Liver (tissue), 3 donors: ENCODE measurements at regions not wholly inside any gene's neighbourhood (a gene's known extent, or its start where the extent isn't known, plus 50 kb on each side); places are given as distances from the start of the nearest gene placed in this dataset.
"Not testable (repeated sequence)": the region's sequence is repeated elsewhere in the genome, so short reads cannot be mapped to it uniquely, and the experiment has no call there.

Source experiments
- EGR1 ChIP-seq, 2 donors: IDR thresholded peaks; 2 replicates each; pipeline ENCODE4 v1.6.1; 2016 to 2018; ENCODE audit warnings: antibody characterized with exemption in 2 of 2, low read depth in 2 of 2
- HNF4A ChIP-seq, 2 donors: conservative IDR thresholded peaks; 2 replicates each; pipeline ENCODE4 v1.6.1; 2016; ENCODE audit warnings: antibody characterized with exemption in 2 of 2, mild to moderate bottlenecking in 2 of 2
- RXRA ChIP-seq, 2 donors: IDR thresholded peaks; 2 replicates each; pipeline ENCODE4 v1.6.1; 2017 to 2018; ENCODE audit warnings: antibody characterized with exemption in 2 of 2, mild to moderate bottlenecking in 1 of 2
- SP1 ChIP-seq: IDR thresholded peaks from 2 replicates; pipeline ENCODE4 v1.6.1; 2018; ENCODE audit warnings: antibody characterized with exemption, mild to moderate bottlenecking
- TAF1 ChIP-seq: conservative IDR thresholded peaks from 2 replicates; pipeline ENCODE4 v1.6.1; 2016; ENCODE audit warnings: antibody characterized with exemption, mild to moderate bottlenecking
- YY1 ChIP-seq: IDR thresholded peaks from 2 replicates; pipeline ENCODE4 v1.6.1; 2016; ENCODE audit warnings: antibody characterized with exemption, mild to moderate bottlenecking
- TF ChIP-seq, protein P1 (sequence below): fragments of 150-350 bp; IDR thresholded peaks from 2 replicates; pipeline ENCODE4 v1.5.1; 2017; ENCODE audit warnings: improper control_type of control experiment, low read depth, low read length; ENCODE audit not compliant: missing input control
- TF ChIP-seq, protein P2 (sequence below): IDR thresholded peaks from 2 replicates; pipeline ENCODE4 v1.6.1; 2016; ENCODE audit warnings: antibody characterized with exemption, mild to moderate bottlenecking
- TF ChIP-seq, protein P3 (sequence below): IDR thresholded peaks from 2 replicates; pipeline ENCODE4 v1.6.1; 2016; ENCODE audit warnings: antibody characterized with exemption
- donor health status: healthy.
- donor health status: healthy.

DNA sequence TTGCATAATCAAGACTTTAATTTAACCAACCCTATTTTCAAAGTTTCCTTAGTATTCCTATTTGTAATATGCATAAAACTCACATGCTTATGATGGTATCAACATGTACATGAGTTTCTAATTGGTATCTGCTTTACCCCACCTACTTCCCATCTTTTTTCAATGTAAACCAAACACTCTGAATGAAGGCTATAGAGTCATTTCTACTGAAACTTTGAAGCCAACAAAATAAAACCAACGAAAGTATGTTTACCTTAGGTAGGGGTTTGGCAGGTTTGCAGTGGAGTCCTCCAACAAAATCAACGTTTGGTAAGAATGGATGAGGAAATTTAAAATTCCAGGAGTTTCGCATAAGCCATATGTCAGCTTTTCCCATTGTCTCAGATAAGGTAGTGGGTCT, 66.4 kb upstream of the UGT2A3 start:
- not testable (repeated sequence) for TF ChIP-seq EGR1 (IDR thresholded peaks at IDR 0.05; ENCODE audit: low read depth in 2 of 2); TAF1; SP1
- TF ChIP-seq, protein P1, sequence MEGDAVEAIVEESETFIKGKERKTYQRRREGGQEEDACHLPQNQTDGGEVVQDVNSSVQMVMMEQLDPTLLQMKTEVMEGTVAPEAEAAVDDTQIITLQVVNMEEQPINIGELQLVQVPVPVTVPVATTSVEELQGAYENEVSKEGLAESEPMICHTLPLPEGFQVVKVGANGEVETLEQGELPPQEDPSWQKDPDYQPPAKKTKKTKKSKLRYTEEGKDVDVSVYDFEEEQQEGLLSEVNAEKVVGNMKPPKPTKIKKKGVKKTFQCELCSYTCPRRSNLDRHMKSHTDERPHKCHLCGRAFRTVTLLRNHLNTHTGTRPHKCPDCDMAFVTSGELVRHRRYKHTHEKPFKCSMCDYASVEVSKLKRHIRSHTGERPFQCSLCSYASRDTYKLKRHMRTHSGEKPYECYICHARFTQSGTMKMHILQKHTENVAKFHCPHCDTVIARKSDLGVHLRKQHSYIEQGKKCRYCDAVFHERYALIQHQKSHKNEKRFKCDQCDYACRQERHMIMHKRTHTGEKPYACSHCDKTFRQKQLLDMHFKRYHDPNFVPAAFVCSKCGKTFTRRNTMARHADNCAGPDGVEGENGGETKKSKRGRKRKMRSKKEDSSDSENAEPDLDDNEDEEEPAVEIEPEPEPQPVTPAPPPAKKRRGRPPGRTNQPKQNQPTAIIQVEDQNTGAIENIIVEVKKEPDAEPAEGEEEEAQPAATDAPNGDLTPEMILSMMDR: not testable (repeated sequence)
- TF ChIP-seq RXRA (IDR thresholded peaks at IDR 0.05) (peak in 1 of 2 donors; percentile 16), YY1 (peak; percentile 15), HNF4A (conservative IDR thresholded peaks at IDR 0.05) (peak; percentile 14 to 22)
- TF ChIP-seq, protein P2, sequence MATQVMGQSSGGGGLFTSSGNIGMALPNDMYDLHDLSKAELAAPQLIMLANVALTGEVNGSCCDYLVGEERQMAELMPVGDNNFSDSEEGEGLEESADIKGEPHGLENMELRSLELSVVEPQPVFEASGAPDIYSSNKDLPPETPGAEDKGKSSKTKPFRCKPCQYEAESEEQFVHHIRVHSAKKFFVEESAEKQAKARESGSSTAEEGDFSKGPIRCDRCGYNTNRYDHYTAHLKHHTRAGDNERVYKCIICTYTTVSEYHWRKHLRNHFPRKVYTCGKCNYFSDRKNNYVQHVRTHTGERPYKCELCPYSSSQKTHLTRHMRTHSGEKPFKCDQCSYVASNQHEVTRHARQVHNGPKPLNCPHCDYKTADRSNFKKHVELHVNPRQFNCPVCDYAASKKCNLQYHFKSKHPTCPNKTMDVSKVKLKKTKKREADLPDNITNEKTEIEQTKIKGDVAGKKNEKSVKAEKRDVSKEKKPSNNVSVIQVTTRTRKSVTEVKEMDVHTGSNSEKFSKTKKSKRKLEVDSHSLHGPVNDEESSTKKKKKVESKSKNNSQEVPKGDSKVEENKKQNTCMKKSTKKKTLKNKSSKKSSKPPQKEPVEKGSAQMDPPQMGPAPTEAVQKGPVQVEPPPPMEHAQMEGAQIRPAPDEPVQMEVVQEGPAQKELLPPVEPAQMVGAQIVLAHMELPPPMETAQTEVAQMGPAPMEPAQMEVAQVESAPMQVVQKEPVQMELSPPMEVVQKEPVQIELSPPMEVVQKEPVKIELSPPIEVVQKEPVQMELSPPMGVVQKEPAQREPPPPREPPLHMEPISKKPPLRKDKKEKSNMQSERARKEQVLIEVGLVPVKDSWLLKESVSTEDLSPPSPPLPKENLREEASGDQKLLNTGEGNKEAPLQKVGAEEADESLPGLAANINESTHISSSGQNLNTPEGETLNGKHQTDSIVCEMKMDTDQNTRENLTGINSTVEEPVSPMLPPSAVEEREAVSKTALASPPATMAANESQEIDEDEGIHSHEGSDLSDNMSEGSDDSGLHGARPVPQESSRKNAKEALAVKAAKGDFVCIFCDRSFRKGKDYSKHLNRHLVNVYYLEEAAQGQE: not testable (repeated sequence)
- TF ChIP-seq, protein P3, sequence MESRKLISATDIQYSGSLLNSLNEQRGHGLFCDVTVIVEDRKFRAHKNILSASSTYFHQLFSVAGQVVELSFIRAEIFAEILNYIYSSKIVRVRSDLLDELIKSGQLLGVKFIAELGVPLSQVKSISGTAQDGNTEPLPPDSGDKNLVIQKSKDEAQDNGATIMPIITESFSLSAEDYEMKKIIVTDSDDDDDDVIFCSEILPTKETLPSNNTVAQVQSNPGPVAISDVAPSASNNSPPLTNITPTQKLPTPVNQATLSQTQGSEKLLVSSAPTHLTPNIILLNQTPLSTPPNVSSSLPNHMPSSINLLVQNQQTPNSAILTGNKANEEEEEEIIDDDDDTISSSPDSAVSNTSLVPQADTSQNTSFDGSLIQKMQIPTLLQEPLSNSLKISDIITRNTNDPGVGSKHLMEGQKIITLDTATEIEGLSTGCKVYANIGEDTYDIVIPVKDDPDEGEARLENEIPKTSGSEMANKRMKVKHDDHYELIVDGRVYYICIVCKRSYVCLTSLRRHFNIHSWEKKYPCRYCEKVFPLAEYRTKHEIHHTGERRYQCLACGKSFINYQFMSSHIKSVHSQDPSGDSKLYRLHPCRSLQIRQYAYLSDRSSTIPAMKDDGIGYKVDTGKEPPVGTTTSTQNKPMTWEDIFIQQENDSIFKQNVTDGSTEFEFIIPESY: not testable (repeated sequence)
